ENCODE measurements at regions not wholly inside any gene's neighbourhood (a gene's known extent, or its start where the extent isn't known, plus 50 kb on each side); places are given as distances from the start of the nearest gene placed in this dataset.

GRCh38 chr4:162442128-162442527, 278.3 kb upstream of the FSTL5 start:
- no peak for TF ChIP-seq POLR2AphosphoS5 (IDR thresholded peaks at IDR 0.05; ENCODE audit: low read depth)
- no peak for TF ChIP-seq SPI1 (IDR thresholded peaks at IDR 0.05; ENCODE audit: borderline replicate concordance, low read depth)
- TF ChIP-seq CTCF (IDR thresholded peaks at IDR 0.05; ENCODE audit: insufficient read depth, low read length), result no peak
- no peak overlapping the region for H3K4me3 ChIP-seq (replicated peaks; ENCODE audit: insufficient read depth, low read length)
- H3K27ac ChIP-seq (replicated peaks), result no peak overlapping the region
- no peaks in the 10 kb centered on the region for H3K27me3 ChIP-seq (ENCODE audit: insufficient read depth, poor library complexity, severe bottlenecking)
- no peak for DNase-seq (ENCODE audit: low read depth in 1 of 2, low spot score in 1 of 2)

- Histone ChIP-seq H3K27ac (replicated peaks) (no peak overlapping the region), H3K4me3 (replicated peaks; ENCODE audit: insufficient read depth, low read length) (no peak overlapping the region), H3K27me3 (ENCODE audit: insufficient read depth, poor library complexity, severe bottlenecking) (no peaks in the 10 kb centered on the region)
- no peak for DNase-seq (ENCODE audit: low read depth in 1 of 2, low spot score in 1 of 2)
- TF ChIP-seq CTCF (IDR thresholded peaks at IDR 0.05; ENCODE audit: insufficient read depth, low read length) (no peak), SPI1 (IDR thresholded peaks at IDR 0.05; ENCODE audit: borderline replicate concordance, low read depth) (no peak), GABPA (IDR thresholded peaks at IDR 0.05; ENCODE audit: low read depth) (no peak), REST (IDR thresholded peaks at IDR 0.05; ENCODE audit: insufficient replicate concordance, low read depth) (no peak), POLR2AphosphoS5 (IDR thresholded peaks at IDR 0.05; ENCODE audit: low read depth) (no peak)
Measured at GRCh38 chr4:162422312-162422711, 258.5 kb upstream of the FSTL5 start.

GRCh38 chr4:162410854-162411253, 247.1 kb upstream of the FSTL5 start:
- no peak for DNase-seq (ENCODE audit: low read depth in 1 of 2, low spot score in 1 of 2)
- Histone ChIP-seq H3K27ac (replicated peaks) (no peak overlapping the region), H3K4me3 (replicated peaks; ENCODE audit: insufficient read depth, low read length) (no peak overlapping the region), H3K27me3 (ENCODE audit: insufficient read depth, poor library complexity, severe bottlenecking) (no peaks in the 10 kb centered on the region)
- TF ChIP-seq CTCF (IDR thresholded peaks at IDR 0.05; ENCODE audit: insufficient read depth, low read length), result no peak

- no peaks in the 10 kb centered on the region for H3K27me3 ChIP-seq (ENCODE audit: insufficient read depth, poor library complexity, severe bottlenecking)
- TF ChIP-seq SPI1 (IDR thresholded peaks at IDR 0.05; ENCODE audit: borderline replicate concordance, low read depth) (no peak), POLR2AphosphoS5 (IDR thresholded peaks at IDR 0.05; ENCODE audit: low read depth) (no peak), CTCF (IDR thresholded peaks at IDR 0.05; ENCODE audit: insufficient read depth, low read length) (no peak), REST (IDR thresholded peaks at IDR 0.05; ENCODE audit: insufficient replicate concordance, low read depth) (no peak)
- H3K27ac ChIP-seq (replicated peaks), result no peak overlapping the region
- DNase-seq (ENCODE audit: low read depth in 1 of 2, low spot score in 1 of 2), result no peak
- H3K4me3 ChIP-seq (replicated peaks; ENCODE audit: insufficient read depth, low read length), result no peak overlapping the region
Measured at GRCh38 chr4:162409048-162409447, 245.2 kb upstream of the FSTL5 start.

Measured in HL-60 (cell line).